Sigmoid colon (tissue), 6 donors: ENCODE measurements at regions not wholly inside any gene's neighbourhood (a gene's known extent, or its start where the extent isn't known, plus 50 kb on each side); places are given as distances from the start of the nearest gene placed in this dataset.
"Not testable (repeated sequence)": the region's sequence is repeated elsewhere in the genome, so short reads cannot be mapped to it uniquely, and the experiment has no call there.

ENCODE experiments used
- DNase-seq: peaks from one replicate; pipeline ENCODE4 v3.0.0-alpha.2; 2019
- H3K27ac ChIP-seq, 4 donors: fragments of 200-600 bp; sonication (generic); one replicate each; pipeline ENCODE4 v1.5.1; 2016 to 2019; ENCODE audit warnings: mild to moderate bottlenecking in 1 of 4
- H3K27me3 ChIP-seq, 3 donors: fragments of 200-600 bp; sonication (generic); one replicate each; pipeline ENCODE4 v1.5.1; 2019; ENCODE audit warnings: mild to moderate bottlenecking in 1 of 3
- H3K36me3 ChIP-seq, 4 donors: fragments of 200-600 bp; sonication (generic); one replicate each; pipeline ENCODE4 v1.5.1; 2016 to 2019
- H3K4me1 ChIP-seq, 4 donors: fragments of 200-600 bp; sonication (generic); one replicate each; pipeline ENCODE4 v1.5.1; 2017 to 2019
- H3K4me3 ChIP-seq, 4 donors: fragments of 200-600 bp; sonication (generic); one replicate each; pipeline ENCODE4 v1.5.1; 2017 to 2019; ENCODE audit warnings: mild to moderate bottlenecking in 2 of 4, moderate library complexity in 1 of 4
- H3K9me3 ChIP-seq, 4 donors: fragments of 200-600 bp in 3 of 4; sonication (generic) in 3 of 4; one replicate each; pipeline versions ENCODE4 v1.5.1 to v1.6.1; 2013 to 2019
- CTCF ChIP-seq, 4 experiments: fragments of 450-650 bp in 3 of 4; fragments of 200-600 bp in 1 of 4; IDR thresholded peaks; one replicate each; pipeline ENCODE4 v1.5.1; 2016 to 2019; ENCODE audit warnings: antibody characterized with exemption in 4 of 4, mild to moderate bottlenecking in 3 of 4, moderate library complexity in 2 of 4
- EP300 ChIP-seq, 4 donors: sonication (generic); formaldehyde crosslinking; IDR thresholded peaks; one replicate each; pipeline ENCODE4 v1.6.1; 2017; ENCODE audit warnings: antibody characterized with exemption in 4 of 4
- POLR2A ChIP-seq, 2 donors: fragments of 450-650 bp; IDR thresholded peaks; one replicate each; pipeline ENCODE4 v1.6.1; 2016; ENCODE audit warnings: antibody characterized with exemption in 2 of 2, mild to moderate bottlenecking in 2 of 2, moderate library complexity in 2 of 2
- POLR2AphosphoS5 ChIP-seq, 4 donors: sonication (generic); formaldehyde crosslinking; IDR thresholded peaks; one replicate each; pipeline ENCODE4 v1.6.1; 2017; ENCODE audit warnings: antibody characterized with exemption in 4 of 4
- WGBS, 2 donors: extraction: QIAGEN DNeasy Blood & Tissue Kit; methylation state at CpG; one replicate each; pipeline ENCODE4 v1.1.7; 2013; 5-methylcytosine and 5-hydroxymethylcytosine counted together
- intact Hi-C: fragments of 100-400 bp; cut with DNase I; formaldehyde crosslinking; loops from one replicate; pipeline ENCODE4 v1.15.1; 2023
- donor health status: healthy with polysubstance abuse.
- donor health status: healthy.

- no peak for DNase-seq
- no peaks in the 10 kb centered on the region for H3K4me1 ChIP-seq
- WGBS, 2 donors = 66 to 69% methylated on average over 3 of the region's 3 CpGs
- H3K27me3 ChIP-seq = no peaks in the 10 kb centered on the region
- H3K36me3 ChIP-seq = no peaks in the 10 kb centered on the region
- no peak overlapping the region for H3K27ac ChIP-seq
- H3K4me3 ChIP-seq = no peak overlapping the region
- TF ChIP-seq CTCF (IDR thresholded peaks at IDR 0.05) (no peak), POLR2AphosphoS5 (IDR thresholded peaks at IDR 0.05) (no peak), POLR2A (IDR thresholded peaks at IDR 0.05) (no peak), EP300 (IDR thresholded peaks at IDR 0.05) (no peak)
- intact Hi-C loops = no loop called here
- H3K9me3 ChIP-seq = no peaks in the 10 kb centered on the region
These were observed 443.2 kb upstream of the FGF16 start for GRCh38 chrX:77003956-77004355.

GRCh38 chrX:77009691-77010090 is 437.5 kb upstream of the FGF16 start:
- TF ChIP-seq POLR2A (IDR thresholded peaks at IDR 0.05) (no peak), POLR2AphosphoS5 (IDR thresholded peaks at IDR 0.05) (no peak), EP300 (IDR thresholded peaks at IDR 0.05) (no peak), CTCF (IDR thresholded peaks at IDR 0.05) (no peak)
- Histone ChIP-seq H3K36me3 (no peaks in the 10 kb centered on the region), H3K4me3 (no peak overlapping the region), H3K27me3 (no peaks in the 10 kb centered on the region), H3K4me1 (no peaks in the 10 kb centered on the region), H3K27ac (no peak overlapping the region), H3K9me3 (no peaks in the 10 kb centered on the region)
- intact Hi-C loops = no loop called here
- 82 to 87% methylated on average over 2 of the region's 2 CpGs for WGBS, 2 donors
- DNase-seq = no peak

- TF ChIP-seq CTCF (IDR thresholded peaks at IDR 0.05) (no peak), POLR2AphosphoS5 (IDR thresholded peaks at IDR 0.05) (no peak)
- Histone ChIP-seq H3K27me3 (no peaks in the 10 kb centered on the region), H3K4me1 (no peaks in the 10 kb centered on the region), H3K36me3 (no peaks in the 10 kb centered on the region), H3K27ac (no peak overlapping the region), H3K4me3 (no peak overlapping the region), H3K9me3 (no peaks in the 10 kb centered on the region)
- intact Hi-C loops = no loop called here
- no peak for DNase-seq
- 16 to 22% methylated on average over 9 of the region's 9 CpGs for WGBS, 2 donors
These were observed 432.5 kb upstream of the FGF16 start for GRCh38 chrX:77014377-77015372.

- Histone ChIP-seq H3K27ac (no peak overlapping the region), H3K4me3 (no peak overlapping the region), H3K36me3 (no peaks in the 10 kb centered on the region), H3K4me1 (no peaks in the 10 kb centered on the region), H3K9me3 (no peaks in the 10 kb centered on the region), H3K27me3 (no peaks in the 10 kb centered on the region)
- no peak for DNase-seq
- intact Hi-C loops = no loop called here
- TF ChIP-seq EP300 (IDR thresholded peaks at IDR 0.05) (no peak), POLR2A (IDR thresholded peaks at IDR 0.05) (no peak), CTCF (IDR thresholded peaks at IDR 0.05) (no peak), POLR2AphosphoS5 (IDR thresholded peaks at IDR 0.05) (no peak)
- WGBS, 2 donors = 61 to 62% methylated on average over 3 of the region's 3 CpGs
These were observed 430.1 kb upstream of the FGF16 start for GRCh38 chrX:77017093-77017492.

GRCh38 chrX:77046180-77046810 is 400.9 kb upstream of the FGF16 start:
- DNase-seq, H3K4me1 ChIP-seq, H3K9me3 ChIP-seq, H3K27me3 ChIP-seq, intact Hi-C loops, H3K36me3 ChIP-seq, H3K27ac ChIP-seq: not testable (repeated sequence)
- H3K4me3 ChIP-seq = peak overlapping the region in 3 of 4 donors; percentile 2 to 33 (median 17)
- 2 to 3% methylated on average over 29 of the region's 29 CpGs for WGBS, 2 donors
